Effector memory CD8-positive, alpha-beta T cell (primary cell): ENCODE measurements at regions not wholly inside any gene's neighbourhood (a gene's known extent, or its start where the extent isn't known, plus 50 kb on each side); places are given as distances from the start of the nearest gene placed in this dataset.

Experiments
- ATAC-seq: fragments of 150-1000 bp; cut with Tn5 transposase; replicated peaks from 2 replicates; pipeline ENCODE4 v1.10.0; 2021; ENCODE audit warnings: mild to moderate bottlenecking, moderate library complexity
- DNase-seq, 3 experiments: peaks; one replicate each; pipeline ENCODE4 v3.0.0; 2021
- H3K27ac Mint-ChIP-seq, 2 donors: one replicate each; pipeline ENCODE4 v1.8.0; 2022; ENCODE audit warnings: mild to moderate bottlenecking in 2 of 2, mixed read lengths in 2 of 2, moderate library complexity in 2 of 2
- H3K27me3 Mint-ChIP-seq, 2 donors: one replicate each; pipeline ENCODE4 v1.8.0; 2022; ENCODE audit warnings: mixed read lengths in 2 of 2
- H3K36me3 Mint-ChIP-seq: one replicate; pipeline ENCODE4 v1.8.0; 2022; ENCODE audit warnings: mild to moderate bottlenecking, moderate library complexity, mixed read lengths; ENCODE audit not compliant: insufficient read depth
- H3K4me1 Mint-ChIP-seq, 2 donors: one replicate each; pipeline ENCODE4 v1.8.0; 2022; ENCODE audit warnings: low read depth in 2 of 2, mixed read lengths in 2 of 2
- H3K4me3 Mint-ChIP-seq, 2 donors: one replicate each; pipeline ENCODE4 v1.8.0; 2022; ENCODE audit warnings: mild to moderate bottlenecking in 2 of 2, mixed read lengths in 2 of 2, moderate library complexity in 2 of 2
- H3K9me3 Mint-ChIP-seq, 2 donors: one replicate each; pipeline ENCODE4 v1.8.0; 2022; ENCODE audit warnings: mixed read lengths in 2 of 2

- H3K27me3 Mint-ChIP-seq: peaks cover 5 to 7% of the 10 kb centered on the region in 2 donors
- H3K9me3 Mint-ChIP-seq: no peaks in the 10 kb centered on the region
- H3K27ac Mint-ChIP-seq: no peak overlapping the region
- no peak overlapping the region for H3K4me3 Mint-ChIP-seq
- peaks cover 6% of the 10 kb centered on the region for H3K36me3 Mint-ChIP-seq
- ATAC-seq (no peak), DNase-seq (no peak)
- H3K4me1 Mint-ChIP-seq: no peaks in the 10 kb centered on the region
Observed at GRCh38 chrX:120819126-120819525, 56.5 kb downstream of the CT47B1 start.

- ATAC-seq: no peak
- Mint-ChIP-seq H3K27me3 (peaks cover 8 to 22% of the 10 kb centered on the region in 2 donors), H3K9me3 (no peaks in the 10 kb centered on the region), H3K36me3 (peaks cover 6% of the 10 kb centered on the region), H3K27ac (no peak overlapping the region), H3K4me1 (no peaks in the 10 kb centered on the region), H3K4me3 (no peak overlapping the region)
- no peak for DNase-seq
Observed at GRCh38 chrX:120813982-120814381, 61.7 kb downstream of the CT47B1 start.

DNA sequence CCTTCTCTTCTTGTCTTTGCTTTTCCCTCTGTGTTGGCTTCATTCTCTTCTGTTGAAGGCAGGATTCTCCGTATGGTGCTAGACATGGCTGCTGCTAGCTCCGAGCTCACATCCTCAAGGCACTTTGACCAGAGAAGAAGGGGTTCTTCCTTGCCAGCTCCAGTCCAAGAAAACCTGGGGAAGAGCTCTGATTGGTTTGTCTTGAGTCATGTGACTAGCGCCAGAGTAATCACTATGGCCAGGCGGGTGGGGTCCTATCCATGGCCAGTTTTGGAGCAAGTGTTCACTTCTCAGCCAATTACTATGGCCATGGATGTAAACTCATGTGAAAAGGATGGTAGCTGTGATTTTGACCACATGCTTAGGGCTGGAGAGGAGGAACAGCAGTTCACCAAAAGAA lies 74.2 kb downstream of the CT47B1 start:
- ATAC-seq: no peak
- Mint-ChIP-seq H3K27ac (no peak overlapping the region), H3K36me3 (no peaks in the 10 kb centered on the region)

DNA sequence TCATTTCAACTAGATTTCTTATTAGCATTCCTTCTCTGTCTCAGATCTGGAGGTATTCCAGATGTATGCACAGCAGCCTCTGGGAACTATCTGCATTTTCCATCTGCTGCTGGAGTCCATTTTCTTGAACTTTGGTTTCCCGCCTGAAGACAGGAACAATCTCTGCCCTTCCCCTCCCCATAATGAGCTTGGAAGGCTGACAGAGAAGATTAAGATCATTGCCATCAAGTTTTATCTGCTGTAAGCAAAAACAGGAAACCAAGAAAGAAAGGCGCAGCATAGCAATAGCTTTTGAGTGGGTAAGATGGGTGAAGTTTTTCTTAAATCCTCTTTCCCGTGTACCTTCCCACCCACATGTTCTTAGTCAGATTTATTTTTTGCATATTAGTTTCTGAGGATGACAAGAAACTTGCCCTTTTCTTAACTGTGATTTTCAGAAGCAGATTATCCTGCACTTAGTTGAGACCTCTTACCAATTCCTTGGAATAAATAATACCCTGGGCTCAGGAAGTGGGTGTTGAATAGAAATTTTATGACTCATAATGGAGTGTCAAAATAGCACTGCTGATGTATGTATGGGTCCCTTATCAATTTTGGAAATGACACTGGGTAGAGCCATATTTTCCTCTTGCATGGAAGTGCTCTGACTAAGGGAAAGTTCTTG lies 78.3 kb downstream of the CT47B1 start:
- no peaks in the 10 kb centered on the region for H3K9me3 Mint-ChIP-seq
- ATAC-seq: no peak
- peaks cover 0 to 12% of the 10 kb centered on the region in 2 donors for H3K27me3 Mint-ChIP-seq
- no peaks in the 10 kb centered on the region for H3K36me3 Mint-ChIP-seq
- no peak for DNase-seq
- no peak overlapping the region for H3K4me3 Mint-ChIP-seq
- H3K4me1 Mint-ChIP-seq: no peaks in the 10 kb centered on the region
- H3K27ac Mint-ChIP-seq: no peak overlapping the region

More for the DNA sequence above, 74.2 kb downstream of the CT47B1 start:
- H3K27me3 Mint-ChIP-seq: peaks cover 6 to 18% of the 10 kb centered on the region in 2 donors
- DNase-seq: no peak
- no peaks in the 10 kb centered on the region for H3K9me3 Mint-ChIP-seq
- no peak overlapping the region for H3K4me3 Mint-ChIP-seq
- H3K4me1 Mint-ChIP-seq: no peaks in the 10 kb centered on the region

DNA sequence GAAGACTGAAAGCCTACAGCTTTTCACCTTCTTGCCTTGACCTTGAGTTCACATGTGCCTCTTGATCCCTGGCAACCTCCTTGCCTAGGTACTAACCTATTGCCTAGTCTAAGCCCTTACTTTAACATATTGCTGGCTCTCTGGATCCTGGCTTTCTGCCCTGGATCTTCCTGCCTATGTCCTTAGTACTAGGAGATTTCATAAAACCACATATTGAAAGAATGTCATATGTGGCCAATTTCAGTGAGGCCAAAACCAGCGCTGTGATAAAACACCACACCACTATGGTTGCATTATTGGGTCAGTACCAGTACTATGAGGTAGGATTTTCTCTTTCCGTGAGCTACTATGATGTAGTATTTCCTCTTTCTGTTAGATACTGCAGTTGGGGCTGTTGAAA lies 80.4 kb downstream of the CT47B1 start:
- DNase-seq (no peak), ATAC-seq (no peak)
- no peaks in the 10 kb centered on the region for H3K9me3 Mint-ChIP-seq
- no peak overlapping the region for H3K27ac Mint-ChIP-seq
- H3K27me3 Mint-ChIP-seq: peaks cover 0 to 12% of the 10 kb centered on the region in 2 donors
- no peaks in the 10 kb centered on the region for H3K36me3 Mint-ChIP-seq
- H3K4me3 Mint-ChIP-seq: no peak overlapping the region
- H3K4me1 Mint-ChIP-seq: no peaks in the 10 kb centered on the region

DNA sequence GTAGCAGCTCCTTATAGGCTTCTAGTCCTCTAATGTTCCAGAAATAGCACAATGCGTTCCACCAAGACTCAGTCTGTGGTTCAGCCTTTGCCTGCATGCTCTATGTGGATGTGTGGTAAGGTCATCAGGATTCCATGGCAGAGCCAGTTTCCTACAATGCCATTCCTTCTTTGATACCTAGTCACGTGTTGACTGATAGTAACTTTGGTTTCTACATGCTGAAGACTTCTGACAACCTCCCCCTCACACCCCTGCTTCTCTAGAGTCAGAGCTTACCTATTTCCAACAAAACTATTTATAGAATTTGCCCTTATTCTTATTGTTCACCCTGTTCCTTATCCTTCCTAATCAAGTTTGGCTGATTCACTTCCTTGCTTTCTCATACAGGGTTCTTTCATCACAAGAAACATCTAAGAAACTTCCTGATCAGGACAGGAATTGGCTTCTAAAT lies 81.1 kb downstream of the CT47B1 start:
- no peaks in the 10 kb centered on the region for H3K36me3 Mint-ChIP-seq

GRCh38 chrX:120793098-120793497 lies 82.6 kb downstream of the CT47B1 start:
- no peak overlapping the region for H3K27ac Mint-ChIP-seq
- H3K4me1 Mint-ChIP-seq: no peaks in the 10 kb centered on the region
- no peaks in the 10 kb centered on the region for H3K9me3 Mint-ChIP-seq
- no peaks in the 10 kb centered on the region for H3K36me3 Mint-ChIP-seq
- DNase-seq: no peak
- H3K4me3 Mint-ChIP-seq: no peak overlapping the region
- no peak for ATAC-seq
- H3K27me3 Mint-ChIP-seq: no peaks in the 10 kb centered on the region

More for the DNA sequence above, 81.1 kb downstream of the CT47B1 start:
- Mint-ChIP-seq H3K4me3 (no peak overlapping the region), H3K27me3 (peaks cover 0 to 12% of the 10 kb centered on the region in 2 donors), H3K27ac (no peak overlapping the region), H3K4me1 (no peaks in the 10 kb centered on the region), H3K9me3 (no peaks in the 10 kb centered on the region)
- no peak for DNase-seq
- ATAC-seq: no peak

- no peaks in the 10 kb centered on the region for H3K27me3 Mint-ChIP-seq
- no peak for ATAC-seq
- DNase-seq: no peak
- H3K4me1 Mint-ChIP-seq: no peaks in the 10 kb centered on the region
- no peaks in the 10 kb centered on the region for H3K36me3 Mint-ChIP-seq
- no peak overlapping the region for H3K27ac Mint-ChIP-seq
- no peaks in the 10 kb centered on the region for H3K9me3 Mint-ChIP-seq
- H3K4me3 Mint-ChIP-seq: no peak overlapping the region
Observed at GRCh38 chrX:120791013-120791643, 84.5 kb downstream of the CT47B1 start.

DNA sequence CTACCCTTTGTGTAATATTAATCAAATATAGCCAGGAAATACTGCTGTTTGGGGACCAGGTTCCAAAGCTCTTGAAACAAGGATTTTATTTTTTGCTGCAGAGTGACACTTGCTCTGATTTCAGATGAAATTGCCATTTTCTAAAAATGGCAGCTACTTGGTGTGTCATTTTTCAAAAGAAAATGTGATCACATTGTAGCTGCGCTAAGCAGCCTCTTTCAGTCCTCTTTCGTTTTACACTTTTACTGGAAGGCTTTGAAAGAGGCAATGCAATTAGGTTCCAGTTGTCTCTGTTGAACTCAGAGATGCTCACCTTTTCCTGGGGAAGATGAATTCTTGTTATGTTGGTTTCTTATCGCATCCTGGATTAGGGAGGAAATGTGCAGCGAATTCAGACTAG lies 85.1 kb downstream of the CT47B1 start:
- Mint-ChIP-seq H3K27me3 (peaks cover 0 to 5% of the 10 kb centered on the region in 2 donors), H3K9me3 (no peaks in the 10 kb centered on the region), H3K27ac (no peak overlapping the region), H3K4me3 (no peak overlapping the region), H3K36me3 (no peaks in the 10 kb centered on the region), H3K4me1 (no peaks in the 10 kb centered on the region)
- DNase-seq (no peak), ATAC-seq (no peak)

DNA sequence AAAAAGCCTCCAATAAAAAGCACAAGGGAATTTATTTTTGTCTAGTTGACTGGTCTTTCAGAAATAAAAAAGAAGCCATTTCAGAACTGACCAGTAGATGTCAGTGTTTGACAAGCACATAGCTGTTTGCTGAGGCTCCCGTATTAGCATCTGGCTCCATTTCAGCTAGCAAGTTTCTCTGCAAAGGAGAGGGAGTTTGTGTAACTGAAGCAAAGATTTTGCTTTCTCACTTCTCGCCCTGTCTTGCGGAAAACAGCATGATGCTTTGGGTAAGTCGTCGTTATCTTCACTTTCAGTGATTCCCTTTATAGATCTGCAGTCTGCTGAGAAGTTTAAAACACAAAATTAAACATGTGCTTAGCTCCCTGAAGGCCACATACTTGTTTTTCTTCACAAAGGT lies 85.5 kb downstream of the CT47B1 start:
- peak; percentile 66 for ATAC-seq
- H3K4me1 Mint-ChIP-seq: no peaks in the 10 kb centered on the region
- peak; percentile 1 to 4 (median 1) for DNase-seq

GRCh38 chrX:120781403-120781802 lies 94.3 kb downstream of the CT47B1 start:
- no peak overlapping the region for H3K4me3 Mint-ChIP-seq

More for the DNA sequence above, 85.5 kb downstream of the CT47B1 start:
- Mint-ChIP-seq H3K9me3 (no peaks in the 10 kb centered on the region), H3K4me3 (no peak overlapping the region), H3K36me3 (no peaks in the 10 kb centered on the region), H3K27me3 (peaks cover 0 to 5% of the 10 kb centered on the region in 2 donors), H3K27ac (no peak overlapping the region)

GRCh38 chrX:120775959-120776358 lies 99.7 kb downstream of the CT47B1 start:
- ATAC-seq (no peak), DNase-seq (no peak)
- H3K4me1 Mint-ChIP-seq: no peaks in the 10 kb centered on the region
- H3K4me3 Mint-ChIP-seq: no peak overlapping the region
- H3K9me3 Mint-ChIP-seq: no peaks in the 10 kb centered on the region
- no peaks in the 10 kb centered on the region for H3K36me3 Mint-ChIP-seq
- H3K27me3 Mint-ChIP-seq: no peaks in the 10 kb centered on the region
- H3K27ac Mint-ChIP-seq: no peak overlapping the region

More at GRCh38 chrX:120781403-120781802, 94.3 kb downstream of the CT47B1 start:
- DNase-seq (no peak), ATAC-seq (no peak)
- no peaks in the 10 kb centered on the region for H3K36me3 Mint-ChIP-seq
- no peak overlapping the region for H3K27ac Mint-ChIP-seq
- H3K4me1 Mint-ChIP-seq: no peaks in the 10 kb centered on the region
- H3K27me3 Mint-ChIP-seq: peaks cover 0 to 5% of the 10 kb centered on the region in 2 donors
- H3K9me3 Mint-ChIP-seq: no peaks in the 10 kb centered on the region

DNA sequence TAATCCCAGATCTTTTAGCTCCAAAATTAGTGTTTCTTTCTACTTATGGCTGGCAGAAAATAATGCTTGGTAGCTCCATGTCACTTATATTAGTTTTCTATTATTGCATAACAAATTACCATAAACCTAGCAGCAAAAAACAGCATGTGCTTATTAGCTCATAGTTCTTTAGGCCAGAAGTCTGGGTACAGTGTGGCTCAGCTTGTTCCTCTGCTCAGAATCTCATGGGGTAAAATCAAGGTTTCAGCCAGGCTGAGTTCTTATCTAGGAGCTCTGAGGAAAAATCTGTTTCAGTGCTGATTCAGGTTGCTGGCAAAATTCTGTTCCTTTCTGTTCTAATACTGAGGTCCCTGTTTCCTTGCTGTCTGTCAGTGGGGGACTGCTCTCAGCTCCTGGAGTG lies 101.1 kb downstream of the CT47B1 start:
- Mint-ChIP-seq H3K9me3 (no peaks in the 10 kb centered on the region), H3K27ac (no peak overlapping the region), H3K4me3 (no peak overlapping the region), H3K27me3 (no peaks in the 10 kb centered on the region), H3K4me1 (no peaks in the 10 kb centered on the region), H3K36me3 (no peaks in the 10 kb centered on the region)
- no peak for DNase-seq
- ATAC-seq: no peak

DNA sequence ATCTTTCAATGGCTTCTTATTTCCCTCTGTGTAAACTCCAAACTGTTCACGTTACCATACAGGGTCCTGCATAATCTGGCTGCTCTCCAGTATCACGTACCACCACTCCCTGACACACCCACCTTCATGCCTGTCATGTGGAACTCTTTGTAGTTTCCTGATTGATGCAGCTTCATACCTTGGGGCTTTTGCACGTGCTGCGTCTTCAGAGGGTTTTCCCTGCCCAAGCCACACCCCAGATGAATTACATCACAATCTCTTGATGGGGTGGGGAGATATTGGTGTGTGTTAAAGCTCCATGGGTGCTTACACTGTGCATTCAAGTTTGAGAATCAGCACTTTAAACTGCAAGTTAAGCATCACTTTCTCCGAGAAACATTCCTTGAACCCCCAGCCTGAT lies 101.9 kb downstream of the CT47B1 start:
- Mint-ChIP-seq H3K4me3 (no peak overlapping the region), H3K36me3 (no peaks in the 10 kb centered on the region), H3K9me3 (no peaks in the 10 kb centered on the region), H3K4me1 (no peaks in the 10 kb centered on the region), H3K27ac (no peak overlapping the region), H3K27me3 (no peaks in the 10 kb centered on the region)
- ATAC-seq (no peak), DNase-seq (no peak)
